ENCODE measurements at regions not wholly inside any gene's neighbourhood (a gene's known extent, or its start where the extent isn't known, plus 50 kb on each side); places are given as distances from the start of the nearest gene placed in this dataset.

DNA sequence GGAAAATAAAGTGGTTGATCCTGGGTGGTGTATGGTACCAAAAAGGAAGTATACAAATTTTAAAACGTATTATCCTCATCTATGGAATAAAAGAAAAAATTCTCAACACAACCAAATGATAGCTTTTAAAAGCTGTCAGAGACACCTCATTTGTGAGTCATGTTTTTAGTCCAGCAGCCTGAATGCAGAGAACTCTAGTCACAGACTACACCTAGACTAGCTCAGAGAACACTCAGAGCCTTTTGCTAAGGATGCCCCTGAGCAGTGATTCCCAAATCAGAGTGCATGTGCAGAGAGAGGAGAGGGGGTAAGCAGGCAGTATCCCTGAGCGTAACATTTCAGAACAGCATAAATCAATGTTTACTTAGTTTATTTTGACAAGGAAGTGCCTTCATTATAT, 809.3 kb downstream of the HACE1 start:
- Histone ChIP-seq H3K36me3 (no peaks in the 10 kb centered on the region), H3K27ac (replicated peaks in 1 of 4) (no peak overlapping the region), H3K9me3 (no peaks in the 10 kb centered on the region), H3K4me1 (peaks cover 0 to 9% (median 4%) of the 10 kb centered on the region in 4 donors), H3K27me3 (no peaks in the 10 kb centered on the region), H3K4me3 (no peak overlapping the region)
- DNase-seq (ENCODE audit: extremely low spot score) = no peak
- TF ChIP-seq, protein P1, sequence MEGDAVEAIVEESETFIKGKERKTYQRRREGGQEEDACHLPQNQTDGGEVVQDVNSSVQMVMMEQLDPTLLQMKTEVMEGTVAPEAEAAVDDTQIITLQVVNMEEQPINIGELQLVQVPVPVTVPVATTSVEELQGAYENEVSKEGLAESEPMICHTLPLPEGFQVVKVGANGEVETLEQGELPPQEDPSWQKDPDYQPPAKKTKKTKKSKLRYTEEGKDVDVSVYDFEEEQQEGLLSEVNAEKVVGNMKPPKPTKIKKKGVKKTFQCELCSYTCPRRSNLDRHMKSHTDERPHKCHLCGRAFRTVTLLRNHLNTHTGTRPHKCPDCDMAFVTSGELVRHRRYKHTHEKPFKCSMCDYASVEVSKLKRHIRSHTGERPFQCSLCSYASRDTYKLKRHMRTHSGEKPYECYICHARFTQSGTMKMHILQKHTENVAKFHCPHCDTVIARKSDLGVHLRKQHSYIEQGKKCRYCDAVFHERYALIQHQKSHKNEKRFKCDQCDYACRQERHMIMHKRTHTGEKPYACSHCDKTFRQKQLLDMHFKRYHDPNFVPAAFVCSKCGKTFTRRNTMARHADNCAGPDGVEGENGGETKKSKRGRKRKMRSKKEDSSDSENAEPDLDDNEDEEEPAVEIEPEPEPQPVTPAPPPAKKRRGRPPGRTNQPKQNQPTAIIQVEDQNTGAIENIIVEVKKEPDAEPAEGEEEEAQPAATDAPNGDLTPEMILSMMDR (IDR thresholded peaks at IDR 0.05) = no peak
- TF ChIP-seq POLR2AphosphoS5 (IDR thresholded peaks at IDR 0.05) (no peak), EP300 (IDR thresholded peaks at IDR 0.05) (no peak), POLR2A (IDR thresholded peaks at IDR 0.05; ENCODE audit: low read depth) (no peak)
- intact Hi-C loops (cut with DNase I) = no loop called here
- WGBS = 80% methylated on average over 2 of the region's 2 CpGs

DNA sequence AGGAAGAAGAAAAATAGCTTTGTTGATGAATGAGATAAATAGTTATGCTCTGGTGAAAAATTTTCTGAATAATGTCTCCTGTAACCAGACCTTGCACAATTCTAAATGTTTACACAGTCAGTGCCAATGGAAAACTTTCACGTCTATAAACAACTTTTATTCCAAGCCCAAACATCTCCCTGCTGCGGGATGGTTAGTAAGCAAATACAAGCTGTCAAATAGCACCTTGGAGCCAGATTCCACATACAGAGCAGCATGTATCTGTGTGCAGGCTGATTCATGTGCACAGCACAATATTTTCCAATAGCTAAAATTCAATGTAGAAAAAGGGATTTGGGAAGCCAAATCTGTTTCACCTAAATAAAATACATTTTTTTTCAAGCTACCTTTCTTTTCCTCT, 813.3 kb downstream of the HACE1 start:
- H3K4me3 ChIP-seq = no peak overlapping the region
- no peak for TF ChIP-seq POLR2A (IDR thresholded peaks at IDR 0.05; ENCODE audit: low read depth)
- TF ChIP-seq POLR2AphosphoS5 (IDR thresholded peaks at IDR 0.05) = no peak
- TF ChIP-seq EP300 (IDR thresholded peaks at IDR 0.05) = no peak
- TF ChIP-seq, protein P1 (IDR thresholded peaks at IDR 0.05) = no peak
- intact Hi-C loops (cut with DNase I) = no loop called here
- DNase-seq (ENCODE audit: extremely low spot score) = no peak
- H3K4me1 ChIP-seq = peaks cover 0 to 9% (median 4%) of the 10 kb centered on the region in 4 donors
- H3K27ac ChIP-seq (replicated peaks in 1 of 4) = no peak overlapping the region
- H3K36me3 ChIP-seq = no peaks in the 10 kb centered on the region
- WGBS = 29% methylated on average over 2 of the region's 2 CpGs
- no peaks in the 10 kb centered on the region for H3K27me3 ChIP-seq
- no peaks in the 10 kb centered on the region for H3K9me3 ChIP-seq

GRCh38 chr6:104031346-104031745, 828.4 kb downstream of the HACE1 start:
- 76% methylated on average over 1 of the region's 1 CpG for WGBS
- no peaks in the 10 kb centered on the region for H3K4me1 ChIP-seq
- no peak overlapping the region for H3K4me3 ChIP-seq
- H3K27ac ChIP-seq (replicated peaks in 1 of 4) = no peak overlapping the region
- DNase-seq (ENCODE audit: extremely low spot score) = no peak
- peaks cover 0 to 4% (median 0%) of the 10 kb centered on the region in 4 donors for H3K9me3 ChIP-seq
- no peaks in the 10 kb centered on the region for H3K27me3 ChIP-seq
- no peaks in the 10 kb centered on the region for H3K36me3 ChIP-seq
- TF ChIP-seq POLR2A (IDR thresholded peaks at IDR 0.05; ENCODE audit: low read depth) (no peak), POLR2AphosphoS5 (IDR thresholded peaks at IDR 0.05) (no peak)
- TF ChIP-seq, protein P1 (IDR thresholded peaks at IDR 0.05) = no peak
- intact Hi-C loops (cut with DNase I) = no loop called here

DNA sequence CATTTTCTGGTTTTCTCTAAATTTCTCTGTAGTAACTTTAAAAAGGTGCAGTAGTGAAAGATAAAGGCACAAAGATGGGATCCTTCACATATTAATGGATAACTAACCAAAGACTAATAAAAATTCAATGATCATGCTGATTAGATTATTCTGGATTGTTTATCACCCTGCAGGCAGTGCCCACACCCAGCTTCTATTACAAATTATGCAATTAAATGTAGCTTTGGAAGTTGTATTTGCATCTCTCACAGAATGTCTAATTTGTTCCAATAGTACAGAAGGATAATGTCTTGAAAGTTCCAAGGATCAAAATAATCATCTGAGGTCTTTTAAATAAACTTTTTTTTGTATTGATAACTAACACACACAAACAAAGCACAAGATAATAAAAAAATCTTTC, 837.6 kb downstream of the HACE1 start:
- no peak for DNase-seq (ENCODE audit: extremely low spot score)
- intact Hi-C loops (cut with DNase I) = no loop called here
- H3K27ac ChIP-seq (replicated peaks in 1 of 4) = no peak overlapping the region

More for the DNA sequence above, 837.6 kb downstream of the HACE1 start:
- no peak overlapping the region for H3K4me3 ChIP-seq
- no peaks in the 10 kb centered on the region for H3K27me3 ChIP-seq
- TF ChIP-seq EP300 (IDR thresholded peaks at IDR 0.05) = no peak
- TF ChIP-seq, protein P1 (IDR thresholded peaks at IDR 0.05) = no peak
- TF ChIP-seq POLR2A (IDR thresholded peaks at IDR 0.05; ENCODE audit: low read depth) = no peak
- TF ChIP-seq POLR2AphosphoS5 (IDR thresholded peaks at IDR 0.05) = no peak
- H3K9me3 ChIP-seq = no peaks in the 10 kb centered on the region
- no peaks in the 10 kb centered on the region for H3K36me3 ChIP-seq
- no peaks in the 10 kb centered on the region for H3K4me1 ChIP-seq

Data from esophagus muscularis mucosa (tissue), 4 donors.